DND-41 (cell line): ENCODE measurements at regions not wholly inside any gene's neighbourhood (a gene's known extent, or its start where the extent isn't known, plus 50 kb on each side); places are given as distances from the start of the nearest gene placed in this dataset.

ENCODE experiments used
- ATAC-seq: fragments of 200-7000 bp; cut with Tn5 transposase; 3 replicates; pipeline ENCODE4 v1.9.1; 2021; ENCODE audit warnings: low read depth; ENCODE audit not compliant: insufficient read depth
- DNase-seq: peaks from one replicate; pipeline ENCODE4 v3.0.0-alpha.2; 2020
- H2AFZ ChIP-seq: 2 replicates; pipeline ENCODE4 v1.6.0; 2012; ENCODE audit warnings: low read depth, low read length
- H3K27ac ChIP-seq: 2 replicates; pipeline ENCODE4 v1.5.1; 2012; ENCODE audit warnings: low read length, inconsistent platforms
- H3K27me3 ChIP-seq: fragments of 200-600 bp; sonication (generic); 2 replicates; pipeline ENCODE4 v1.6.0; 2012; ENCODE audit warnings: low read length, mild to moderate bottlenecking, inconsistent platforms; ENCODE audit not compliant: insufficient read depth, poor library complexity
- H3K36me3 ChIP-seq: 2 replicates; pipeline ENCODE4 v1.5.1; 2012; ENCODE audit warnings: low read length, inconsistent platforms; ENCODE audit not compliant: insufficient read depth
- H3K4me1 ChIP-seq: 2 replicates; pipeline ENCODE4 v1.5.1; 2012; ENCODE audit warnings: mild to moderate bottlenecking, low read length; ENCODE audit not compliant: insufficient read depth
- H3K4me2 ChIP-seq: 2 replicates; pipeline ENCODE4 v1.6.0; 2012; ENCODE audit warnings: mild to moderate bottlenecking, moderate library complexity, low read length, inconsistent platforms; ENCODE audit not compliant: insufficient read depth
- H3K4me3 ChIP-seq, 2 experiments: fragments of 200-600 bp in 1 of 2; shearing (Covaris generic) in 1 of 2; 2 replicates each; pipeline ENCODE4 v1.5.1; 2012 to 2016; ENCODE audit warnings: inconsistent platforms in 2 of 2, low read length in 2 of 2, mild to moderate bottlenecking in 2 of 2, low read depth in 1 of 2, moderate library complexity in 1 of 2
- H3K79me2 ChIP-seq: 2 replicates; pipeline ENCODE4 v1.6.0; 2012; ENCODE audit warnings: low read length, inconsistent platforms; ENCODE audit not compliant: insufficient read depth
- H3K9ac ChIP-seq: 2 replicates; pipeline ENCODE4 v1.6.0; 2012; ENCODE audit warnings: low read depth, mild to moderate bottlenecking, inconsistent platforms, low read length, moderate library complexity
- H3K9me3 ChIP-seq: 2 replicates; pipeline ENCODE4 v1.5.1; 2012; ENCODE audit warnings: low read length, moderate library complexity, mild to moderate bottlenecking, inconsistent platforms; ENCODE audit not compliant: insufficient read depth, severe bottlenecking
- H4K20me1 ChIP-seq: 2 replicates; pipeline ENCODE4 v1.6.0; 2012; ENCODE audit warnings: low read length; ENCODE audit not compliant: insufficient read depth
- CTCF ChIP-seq: IDR thresholded peaks from 2 replicates; pipeline ENCODE4 v1.5.1; 2012; ENCODE audit warnings: borderline replicate concordance, low read length, moderate library complexity, mild to moderate bottlenecking; ENCODE audit not compliant: poor library complexity, severe bottlenecking; ENCODE audit errors: extremely low read depth
- EZH2 ChIP-seq: IDR thresholded peaks from 3 replicates; pipeline ENCODE4 v1.6.1; 2012; ENCODE audit warnings: borderline replicate concordance, low read depth, mild to moderate bottlenecking, moderate library complexity, low read length, inconsistent platforms; ENCODE audit not compliant: severe bottlenecking

- Histone ChIP-seq H4K20me1 (no peaks in the 10 kb centered on the region), H3K4me1 (no peaks in the 10 kb centered on the region), H2AFZ (no peak overlapping the region), H3K9me3 (no peaks in the 10 kb centered on the region), H3K4me2 (no peak overlapping the region), H3K27ac (no peak overlapping the region), H3K79me2 (no peaks in the 10 kb centered on the region), H3K4me3 (no peak overlapping the region), H3K9ac (no peak overlapping the region), H3K36me3 (no peaks in the 10 kb centered on the region), H3K27me3 (no peaks in the 10 kb centered on the region)
- DNase-seq: no peak
- no peak for ATAC-seq
- TF ChIP-seq EZH2 (no peak), CTCF (no peak)
These were observed 370.0 kb downstream of the KCNJ2 start for GRCh38 chr17:70539132-70539924.

- H3K27me3 ChIP-seq: no peaks in the 10 kb centered on the region
- no peaks in the 10 kb centered on the region for H3K9me3 ChIP-seq
- no peak overlapping the region for H3K4me2 ChIP-seq
- DNase-seq (no peak), ATAC-seq (no peak)
- H4K20me1 ChIP-seq: no peaks in the 10 kb centered on the region
- no peak overlapping the region for H3K4me3 ChIP-seq
- no peak overlapping the region for H2AFZ ChIP-seq
- H3K9ac ChIP-seq: no peak overlapping the region
- H3K4me1 ChIP-seq: no peaks in the 10 kb centered on the region
- no peak overlapping the region for H3K27ac ChIP-seq
- H3K36me3 ChIP-seq: no peaks in the 10 kb centered on the region
- H3K79me2 ChIP-seq: no peaks in the 10 kb centered on the region
- no peak for TF ChIP-seq CTCF
- TF ChIP-seq EZH2: no peak
These were observed 373.5 kb downstream of the KCNJ2 start for GRCh38 chr17:70542876-70543275.

GRCh38 chr17:70544317-70544716 lies 375.0 kb downstream of the KCNJ2 start:
- no peak for DNase-seq
- H3K9me3 ChIP-seq: no peaks in the 10 kb centered on the region
- no peak overlapping the region for H3K4me2 ChIP-seq
- ATAC-seq: no peak
- no peaks in the 10 kb centered on the region for H3K4me1 ChIP-seq
- H3K27ac ChIP-seq: no peak overlapping the region
- no peak overlapping the region for H3K4me3 ChIP-seq
- H3K79me2 ChIP-seq: no peaks in the 10 kb centered on the region
- H3K27me3 ChIP-seq: no peaks in the 10 kb centered on the region
- H2AFZ ChIP-seq: no peak overlapping the region
- H3K36me3 ChIP-seq: no peaks in the 10 kb centered on the region
- no peak overlapping the region for H3K9ac ChIP-seq
- TF ChIP-seq EZH2 (no peak), CTCF (no peak)
- no peaks in the 10 kb centered on the region for H4K20me1 ChIP-seq
